H1 (cell line): ENCODE measurements at regions not wholly inside any gene's neighbourhood (a gene's known extent, or its start where the extent isn't known, plus 50 kb on each side); places are given as distances from the start of the nearest gene placed in this dataset.

Experiments
- CTCF ChIA-PET: fragments of 300-600 bp; sonication (Branson Sonifier 250); formaldehyde crosslinking; loops from one replicate; lab custom pipeline; 2021; ENCODE audit not compliant: partially characterized antibody; lab: Charles Lee
- POLR2A ChIA-PET: fragments of 300-600 bp; sonication (Branson Sonifier 250); formaldehyde crosslinking; loops from one replicate; lab custom pipeline; 2021; ENCODE audit warnings: inconsistent platforms; ENCODE audit not compliant: partially characterized antibody; lab: Charles Lee
- DNase-seq, 2 experiments: peaks; one replicate each; pipeline versions ENCODE4 v3.0.0 to v3.0.0-alpha.2; 2010 to 2022; ENCODE audit warnings: low spot score in 2 of 2, low read depth in 1 of 2, mixed read lengths in 1 of 2
- FAIRE-seq: peaks from 2 replicates; lab custom pipeline; 2011; peaks lifted over from hg19 to GRCh38; lab: Jason Lieb, UNC
- H2AFZ ChIP-seq: 2 replicates; pipeline ENCODE4 v1.8.1; 2012; ENCODE audit warnings: low read length, inconsistent platforms
- H2AK5ac ChIP-seq: 2 replicates; pipeline ENCODE4 v1.6.1; 2013; ENCODE audit warnings: low read depth, low read length
- H2BK120ac ChIP-seq: replicated peaks from 2 replicates; pipeline ENCODE3; 2013; ENCODE audit warnings: low read depth, low read length, inconsistent platforms
- H2BK12ac ChIP-seq: 2 replicates; pipeline ENCODE4 v1.6.1; 2013; ENCODE audit warnings: low read depth, low read length
- H2BK15ac ChIP-seq: 2 replicates; pipeline ENCODE4 v1.6.1; 2013; ENCODE audit warnings: low read length
- H2BK20ac ChIP-seq: 2 replicates; pipeline ENCODE4 v1.6.1; 2013; ENCODE audit warnings: low read length
- H2BK5ac ChIP-seq: 2 replicates; pipeline ENCODE4 v1.6.1; 2013; ENCODE audit warnings: low read depth, low read length
- H3K14ac ChIP-seq: 2 replicates; pipeline ENCODE4 v1.6.1; 2013; ENCODE audit warnings: inconsistent platforms; ENCODE audit not compliant: insufficient read length
- H3K18ac ChIP-seq: 2 replicates; pipeline ENCODE4 v1.6.1; 2013; ENCODE audit warnings: low read length; ENCODE audit errors: extremely low read depth
- H3K23ac ChIP-seq: 2 replicates; pipeline ENCODE4 v1.6.1; 2013; ENCODE audit warnings: inconsistent platforms; ENCODE audit not compliant: insufficient read length
- H3K23me2 ChIP-seq: 2 replicates; pipeline ENCODE4 v1.6.1; 2013; ENCODE audit warnings: low read depth, low read length
- H3K27ac ChIP-seq: 2 replicates; pipeline ENCODE4 v1.6.1; 2011; ENCODE audit warnings: low read depth, low read length, inconsistent platforms
- H3K27me3 ChIP-seq, 4 experiments: replicated peaks in 1 of 4; 1 replicate in 1 of 4; 2 replicates in 3 of 4; pipeline versions ENCODE4 v1.6.1 to v1.8.1; 2011 to 2013; ENCODE audit warnings: low read length in 3 of 4, mild to moderate bottlenecking in 3 of 4, inconsistent platforms in 2 of 4, mixed read lengths in 2 of 4, moderate library complexity in 1 of 4; ENCODE audit not compliant: control insufficient read depth in 3 of 4, insufficient read depth in 3 of 4; ENCODE audit errors: extremely low read depth in 1 of 4
- H3K36me3 ChIP-seq, 4 experiments: 2 replicates each; pipeline versions ENCODE4 v1.6.1 to v1.8.1; 2011 to 2013; ENCODE audit warnings: mild to moderate bottlenecking in 4 of 4, low read length in 3 of 4, moderate library complexity in 2 of 4, control low read depth in 1 of 4, inconsistent platforms in 1 of 4; ENCODE audit not compliant: insufficient read depth in 4 of 4, control insufficient read depth in 2 of 4
- H3K4ac ChIP-seq: replicated peaks from 2 replicates; pipeline ENCODE3; 2013; ENCODE audit warnings: low read length, low read depth, mixed read lengths, inconsistent platforms; ENCODE audit not compliant: insufficient read length
- H3K4me1 ChIP-seq, 4 experiments: replicated peaks in 1 of 4; 1 replicate in 1 of 4; 2 replicates in 3 of 4; pipeline versions ENCODE4 v1.6.1 to v1.8.1; 2011 to 2013; ENCODE audit warnings: low read length in 3 of 4, inconsistent platforms in 2 of 4, mixed read lengths in 1 of 4; ENCODE audit not compliant: insufficient read depth in 4 of 4, control insufficient read depth in 3 of 4
- H3K4me2 ChIP-seq, 2 experiments: 2 replicates each; pipeline versions ENCODE4 v1.6.1 to v1.8.1; 2011 to 2013; ENCODE audit warnings: low read depth in 2 of 2, low read length in 2 of 2, control low read depth in 1 of 2, inconsistent platforms in 1 of 2, mild to moderate bottlenecking in 1 of 2; ENCODE audit not compliant: insufficient read depth in 1 of 2
- H3K4me3 ChIP-seq, 4 experiments: fragments of 200-600, 300-600 bp in 1 of 4; sonication (generic), shearing (Covaris generic), sonication (Bioruptor Twin) in 1 of 4; 2 replicates each; pipeline versions ENCODE4 v1.5.1 to v1.8.1; 2011 to 2016; ENCODE audit warnings: low read length in 4 of 4, low read depth in 3 of 4, control low read depth in 2 of 4, inconsistent platforms in 2 of 4, mild to moderate bottlenecking in 2 of 4, mixed read lengths in 1 of 4, moderate library complexity in 1 of 4; ENCODE audit not compliant: insufficient read depth in 2 of 4; ENCODE audit errors: extremely low read depth in 1 of 4
- H3K56ac ChIP-seq: replicated peaks from 2 replicates; pipeline ENCODE3; 2013; ENCODE audit warnings: low read depth, mild to moderate bottlenecking, mixed read lengths, low read length, inconsistent platforms; ENCODE audit not compliant: insufficient read length
- H3K79me1 ChIP-seq: 2 replicates; pipeline ENCODE4 v1.6.1; 2013; ENCODE audit warnings: low read depth, low read length, control low read depth
- H3K79me2 ChIP-seq, 2 experiments: 2 replicates each; pipeline versions ENCODE4 v1.6.1 to v1.8.1; 2012 to 2013; ENCODE audit warnings: low read length in 2 of 2, mild to moderate bottlenecking in 2 of 2, inconsistent platforms in 1 of 2; ENCODE audit not compliant: insufficient read depth in 2 of 2, control insufficient read depth in 1 of 2
- H3K9ac ChIP-seq, 4 experiments: replicated peaks in 1 of 4; 1 replicate in 1 of 4; 2 replicates in 3 of 4; pipeline versions ENCODE4 v1.6.1 to v1.8.1; 2011 to 2013; ENCODE audit warnings: low read depth in 3 of 4, low read length in 3 of 4, control low read depth in 2 of 4, mild to moderate bottlenecking in 2 of 4, moderate library complexity in 2 of 4, inconsistent platforms in 1 of 4; ENCODE audit errors: extremely low read depth in 1 of 4
- H3K9me3 ChIP-seq, 2 experiments: 2 replicates each; pipeline versions ENCODE4 v1.6.1 to v1.8.1; 2012 to 2013; ENCODE audit warnings: mild to moderate bottlenecking in 2 of 2, moderate library complexity in 2 of 2, control low read depth in 1 of 2, inconsistent platforms in 1 of 2, low read depth in 1 of 2, low read length in 1 of 2, mixed read lengths in 1 of 2; ENCODE audit not compliant: insufficient read depth in 2 of 2
- H4K20me1 ChIP-seq, 2 experiments: replicated peaks in 1 of 2; 2 replicates each; pipeline versions ENCODE3 to v1.8.1; 2011 to 2013; ENCODE audit warnings: inconsistent platforms in 2 of 2, low read length in 2 of 2, mild to moderate bottlenecking in 1 of 2; ENCODE audit not compliant: insufficient read depth in 2 of 2, control insufficient read depth in 1 of 2
- H4K5ac ChIP-seq: 2 replicates; pipeline ENCODE4 v1.6.1; 2013; ENCODE audit warnings: low read length, low read depth, mixed read lengths, inconsistent platforms; ENCODE audit not compliant: insufficient read length
- H4K8ac ChIP-seq: 2 replicates; pipeline ENCODE4 v1.8.0; 2013; ENCODE audit warnings: mild to moderate bottlenecking, moderate library complexity, low read length, inconsistent platforms; ENCODE audit not compliant: insufficient read depth; ENCODE audit errors: extremely low read depth
- H4K91ac ChIP-seq: replicated peaks from 2 replicates; pipeline ENCODE3; 2013; ENCODE audit warnings: low read length, mixed read lengths, inconsistent platforms; ENCODE audit not compliant: insufficient read length
- BRCA1 ChIP-seq: IDR thresholded peaks from 2 replicates; pipeline ENCODE4 v1.6.1; 2012; ENCODE audit warnings: low read depth, low read length, improper control_type of control experiment
- SRF ChIP-seq: IDR thresholded peaks from 2 replicates; pipeline ENCODE4 v1.6.1; 2011; ENCODE audit warnings: mild to moderate bottlenecking, low read depth, low read length, moderate library complexity
- WGBS, 2 experiments: shearing (Covaris generic) in 1 of 2; methylation state at CpG; one replicate each; pipeline versions ENCODE4 v1.1.6 to v1.1.7; 2013 to 2015; ENCODE audit warnings: low lambda C conversion rate in 2 of 2, mixed read lengths in 2 of 2, inconsistent platforms in 1 of 2, low coverage in 1 of 2, missing lambda C conversion rate in 1 of 2; ENCODE audit not compliant: insufficient replicate concordance in 2 of 2, insufficient coverage in 1 of 2, insufficient read length in 1 of 2; ENCODE audit errors: extremely low coverage in 1 of 2, missing lambda C conversion rate in 1 of 2; 5-methylcytosine and 5-hydroxymethylcytosine counted together

GRCh38 chr2:183807870-183808269 lies 683.6 kb downstream of the NUP35 start:
- no peak overlapping the region for H2BK20ac ChIP-seq
- H2BK12ac ChIP-seq: no peak overlapping the region
- H3K4me3 ChIP-seq: no peak overlapping the region
- ChIA-PET CTCF (no interaction called here), POLR2A (no interaction called here)
- H2BK120ac ChIP-seq: no peak overlapping the region
- H3K4me2 ChIP-seq: no peak overlapping the region
- H3K9ac ChIP-seq: no peak overlapping the region
- no peak overlapping the region for H2BK5ac ChIP-seq
- H3K4ac ChIP-seq: no peak overlapping the region
- no peak overlapping the region for H4K91ac ChIP-seq
- no peaks in the 10 kb centered on the region for H4K20me1 ChIP-seq
- no peak for FAIRE-seq
- no peaks in the 10 kb centered on the region for H3K23me2 ChIP-seq
- no peak overlapping the region for H2BK15ac ChIP-seq
- H3K14ac ChIP-seq: no peak overlapping the region
- H3K27me3 ChIP-seq: no peaks in the 10 kb centered on the region
- no peak overlapping the region for H3K56ac ChIP-seq
- H2AFZ ChIP-seq: no peak overlapping the region
- TF ChIP-seq SRF (no peak), BRCA1 (no peak)
- no peak overlapping the region for H4K8ac ChIP-seq
- H3K79me2 ChIP-seq: no peaks in the 10 kb centered on the region
- H3K23ac ChIP-seq: no peak overlapping the region
- no peaks in the 10 kb centered on the region for H3K36me3 ChIP-seq
- H3K9me3 ChIP-seq: no peaks in the 10 kb centered on the region
- H3K79me1 ChIP-seq: no peaks in the 10 kb centered on the region
- H3K4me1 ChIP-seq: no peaks in the 10 kb centered on the region
- DNase-seq: no peak
- no peak overlapping the region for H4K5ac ChIP-seq
- H2AK5ac ChIP-seq: no peak overlapping the region
- H3K27ac ChIP-seq: no peak overlapping the region
- no peak overlapping the region for H3K18ac ChIP-seq
- 92% methylated on average over 3 of the region's 3 CpGs; no CpG with 5 or more reads in 1 of the 2 experiments for WGBS, 2 experiments
